ENCODE measurements at regions not wholly inside any gene's neighbourhood (a gene's known extent, or its start where the extent isn't known, plus 50 kb on each side); places are given as distances from the start of the nearest gene placed in this dataset.
"Not testable (repeated sequence)": the region's sequence is repeated elsewhere in the genome, so short reads cannot be mapped to it uniquely, and the experiment has no call there.

DNA sequence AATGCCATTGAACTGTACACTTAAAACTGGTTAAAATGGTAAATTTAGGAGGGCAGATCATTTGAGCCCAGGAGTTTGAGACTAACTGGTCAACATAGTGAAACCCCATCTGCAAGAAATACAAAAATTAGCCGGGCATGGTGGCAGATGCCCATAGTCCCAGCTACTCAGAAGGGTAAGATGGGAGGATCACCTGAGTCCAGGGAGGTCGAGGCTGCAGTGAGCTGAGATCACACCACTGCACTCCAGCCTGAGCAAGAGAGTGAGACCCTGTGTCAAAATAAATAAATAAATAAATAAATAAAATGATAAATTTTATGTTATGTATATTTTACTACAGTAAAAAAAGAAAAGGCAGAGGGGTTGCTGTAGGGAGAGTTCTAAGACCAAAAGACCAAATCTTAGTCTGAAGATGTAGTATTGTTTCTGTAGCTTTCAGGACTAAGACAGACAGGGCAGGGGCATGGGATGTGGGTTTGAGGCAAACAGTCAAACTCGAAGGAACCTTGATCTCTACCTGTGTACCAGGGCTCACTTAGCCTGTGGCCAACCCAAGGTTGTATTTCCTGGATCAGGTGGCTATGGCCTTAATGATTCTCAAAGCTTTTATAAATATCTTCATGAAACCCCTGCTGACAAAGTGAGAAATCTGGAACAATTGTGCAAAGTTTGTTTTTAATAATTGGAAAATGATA, 316.7 kb downstream of the CYRIA start:
- no peak for TF ChIP-seq POLR2A (IDR thresholded peaks at IDR 0.05)
- TF ChIP-seq, protein P1, sequence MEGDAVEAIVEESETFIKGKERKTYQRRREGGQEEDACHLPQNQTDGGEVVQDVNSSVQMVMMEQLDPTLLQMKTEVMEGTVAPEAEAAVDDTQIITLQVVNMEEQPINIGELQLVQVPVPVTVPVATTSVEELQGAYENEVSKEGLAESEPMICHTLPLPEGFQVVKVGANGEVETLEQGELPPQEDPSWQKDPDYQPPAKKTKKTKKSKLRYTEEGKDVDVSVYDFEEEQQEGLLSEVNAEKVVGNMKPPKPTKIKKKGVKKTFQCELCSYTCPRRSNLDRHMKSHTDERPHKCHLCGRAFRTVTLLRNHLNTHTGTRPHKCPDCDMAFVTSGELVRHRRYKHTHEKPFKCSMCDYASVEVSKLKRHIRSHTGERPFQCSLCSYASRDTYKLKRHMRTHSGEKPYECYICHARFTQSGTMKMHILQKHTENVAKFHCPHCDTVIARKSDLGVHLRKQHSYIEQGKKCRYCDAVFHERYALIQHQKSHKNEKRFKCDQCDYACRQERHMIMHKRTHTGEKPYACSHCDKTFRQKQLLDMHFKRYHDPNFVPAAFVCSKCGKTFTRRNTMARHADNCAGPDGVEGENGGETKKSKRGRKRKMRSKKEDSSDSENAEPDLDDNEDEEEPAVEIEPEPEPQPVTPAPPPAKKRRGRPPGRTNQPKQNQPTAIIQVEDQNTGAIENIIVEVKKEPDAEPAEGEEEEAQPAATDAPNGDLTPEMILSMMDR (IDR thresholded peaks at IDR 0.05), result no peak
- Histone ChIP-seq H3K4me1 (replicated peaks in 1 of 2) (no peaks in the 10 kb centered on the region), H3K27ac (no peak overlapping the region), H3K9me3 (replicated peaks in 1 of 3) (no peaks in the 10 kb centered on the region), H3K4me3 (no peak overlapping the region), H3K27me3 (no peaks in the 10 kb centered on the region), H3K36me3 (replicated peaks in 1 of 2) (no peaks in the 10 kb centered on the region)
- intact Hi-C loops (cut with DNase I), result no loop called here
- DNase-seq, result no peak
- 44 to 57% (median 48%) methylated on average over 3 of the region's 3 CpGs for WGBS, 4 donors

- H3K4me1 ChIP-seq (replicated peaks in 1 of 2), result no peaks in the 10 kb centered on the region
- no peaks in the 10 kb centered on the region for H3K27me3 ChIP-seq
- no peaks in the 10 kb centered on the region for H3K36me3 ChIP-seq (replicated peaks in 1 of 2)
- 74 to 82% (median 79%) methylated on average over 3 of the region's 3 CpGs for WGBS, 4 donors
- no peak overlapping the region for H3K27ac ChIP-seq
- H3K4me3 ChIP-seq, result no peak overlapping the region
- TF ChIP-seq, protein P1 (IDR thresholded peaks at IDR 0.05), result no peak
- TF ChIP-seq POLR2A (IDR thresholded peaks at IDR 0.05), result no peak
- no peak for DNase-seq
- no peaks in the 10 kb centered on the region for H3K9me3 ChIP-seq (replicated peaks in 1 of 3)
- intact Hi-C loops (cut with DNase I), result no loop called here
Observed at GRCh38 chr2:16346671-16347070, 319.0 kb downstream of the CYRIA start.

DNA sequence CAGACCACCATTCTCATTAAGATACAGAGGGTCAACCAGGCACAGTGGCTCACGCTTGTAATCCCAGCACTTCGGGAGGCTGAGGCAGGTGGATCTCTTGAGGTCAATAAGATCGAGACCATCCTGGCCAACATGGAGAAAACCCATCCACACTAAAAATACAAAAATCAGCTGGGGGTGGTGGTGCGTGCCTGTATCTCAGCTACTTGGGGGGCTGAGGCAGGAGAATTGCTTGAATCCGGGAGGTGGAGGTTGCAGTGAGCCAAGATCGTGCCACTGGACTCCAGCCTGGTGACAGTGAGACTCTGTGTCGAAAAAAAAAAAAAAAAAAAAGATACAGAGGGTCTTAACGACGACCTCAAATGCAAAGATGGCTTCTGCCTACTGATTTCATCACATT, 320.4 kb downstream of the CYRIA start:
- WGBS, 4 donors, result 85 to 89% (median 87%) methylated on average over 9 of the region's 9 CpGs

GRCh38 chr2:16339206-16339605, 326.4 kb downstream of the CYRIA start:
- TF ChIP-seq, protein P1 (IDR thresholded peaks at IDR 0.05), result no peak
- no peak for TF ChIP-seq POLR2A (IDR thresholded peaks at IDR 0.05)
- intact Hi-C loops (cut with DNase I), result no loop called here
- WGBS, 4 donors, result 64 to 84% (median 70%) methylated on average over 1 of the region's 1 CpG
- H3K4me1 ChIP-seq (replicated peaks in 1 of 2), result no peaks in the 10 kb centered on the region
- H3K36me3 ChIP-seq (replicated peaks in 1 of 2), result no peaks in the 10 kb centered on the region
- no peaks in the 10 kb centered on the region for H3K27me3 ChIP-seq
- H3K9me3 ChIP-seq (replicated peaks in 1 of 3), result no peaks in the 10 kb centered on the region
- no peak for DNase-seq
- H3K4me3 ChIP-seq, result no peak overlapping the region
- H3K27ac ChIP-seq, result no peak overlapping the region

More for the DNA sequence above, 320.4 kb downstream of the CYRIA start:
- H3K9me3 ChIP-seq (replicated peaks in 1 of 3); H3K4me1 ChIP-seq (replicated peaks in 1 of 2); H3K4me3 ChIP-seq; H3K36me3 ChIP-seq (replicated peaks in 1 of 2); H3K27ac ChIP-seq; intact Hi-C loops (cut with DNase I); H3K27me3 ChIP-seq; DNase-seq: not testable (repeated sequence)

DNA sequence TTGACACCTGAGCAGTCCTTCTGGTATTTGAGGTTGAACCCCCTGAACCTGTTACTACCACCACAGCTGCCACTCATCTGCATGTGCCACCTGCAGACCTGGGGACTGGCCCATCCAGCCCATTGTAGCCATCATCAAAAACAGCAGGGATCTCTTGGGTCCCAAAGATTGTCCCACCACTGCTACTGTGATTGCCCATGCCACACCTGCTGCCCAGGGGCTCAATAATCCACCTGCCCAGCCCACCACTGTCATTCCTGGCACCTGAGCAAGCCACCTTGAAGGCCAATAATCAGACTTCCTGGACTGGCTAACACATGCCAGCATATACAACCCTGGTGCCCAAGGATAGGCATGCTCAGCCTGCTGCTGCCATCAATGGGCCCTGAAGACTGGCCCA, 327.6 kb downstream of the CYRIA start:
- H3K27ac ChIP-seq, result no peak overlapping the region
- no peaks in the 10 kb centered on the region for H3K36me3 ChIP-seq (replicated peaks in 1 of 2)

More for the DNA sequence above, 327.6 kb downstream of the CYRIA start:
- no peaks in the 10 kb centered on the region for H3K4me1 ChIP-seq (replicated peaks in 1 of 2)
- intact Hi-C loops (cut with DNase I), result no loop called here
- H3K4me3 ChIP-seq, result no peak overlapping the region
- H3K27me3 ChIP-seq, result no peaks in the 10 kb centered on the region
- H3K9me3 ChIP-seq (replicated peaks in 1 of 3), result no peaks in the 10 kb centered on the region
- TF ChIP-seq, protein P1 (IDR thresholded peaks at IDR 0.05), result no peak
- no peak for TF ChIP-seq POLR2A (IDR thresholded peaks at IDR 0.05)
- DNase-seq, result no peak
